HG03045 (cell line): ENCODE measurements at regions not wholly inside any gene's neighbourhood (a gene's known extent, or its start where the extent isn't known, plus 50 kb on each side); places are given as distances from the start of the nearest gene placed in this dataset.
"Not testable (repeated sequence)": the region's sequence is repeated elsewhere in the genome, so short reads cannot be mapped to it uniquely, and the experiment has no call there.

Experiments
- ATAC-seq: cut with Tn5 transposase; IDR thresholded peaks from one replicate; pipeline ENCODE4 v1.9.1; 2021; ENCODE audit warnings: mild to moderate bottlenecking, moderate library complexity; ENCODE audit not compliant: unreplicated experiment

- peak; percentile 87 for ATAC-seq
Measured at GRCh38 chr5:153352685-153353219, 137.7 kb upstream of the GRIA1 start.

GRCh38 chr5:153357493-153358112 lies 132.9 kb upstream of the GRIA1 start:
- ATAC-seq, result no peak

GRCh38 chr5:153358315-153358976 lies 132.0 kb upstream of the GRIA1 start:
- ATAC-seq, result peak; percentile 89

- no peak for ATAC-seq
Measured at GRCh38 chr5:153360860-153361259, 129.6 kb upstream of the GRIA1 start.

- no peak for ATAC-seq
Measured at GRCh38 chr5:153361735-153362409, 128.6 kb upstream of the GRIA1 start.

GRCh38 chr5:153365547-153365946 lies 124.9 kb upstream of the GRIA1 start:
- no peak for ATAC-seq

GRCh38 chr5:153367466-153367865 lies 123.0 kb upstream of the GRIA1 start:
- no peak for ATAC-seq

- ATAC-seq, result no peak
Measured at GRCh38 chr5:153372425-153373129, 117.9 kb upstream of the GRIA1 start.

- ATAC-seq, result no peak
Measured at GRCh38 chr5:153373130-153373498, 117.4 kb upstream of the GRIA1 start.

- ATAC-seq, result not testable (repeated sequence)
Measured at GRCh38 chr5:153381630-153382029, 108.8 kb upstream of the GRIA1 start.

GRCh38 chr5:153390569-153390968 lies 99.9 kb upstream of the GRIA1 start:
- no peak for ATAC-seq

GRCh38 chr5:153399595-153399994 lies 90.9 kb upstream of the GRIA1 start:
- ATAC-seq, result no peak

- ATAC-seq, result no peak
Measured at GRCh38 chr5:153400931-153401330, 89.5 kb upstream of the GRIA1 start.

GRCh38 chr5:153402550-153402949 lies 87.9 kb upstream of the GRIA1 start:
- no peak for ATAC-seq

- ATAC-seq, result no peak
Measured at GRCh38 chr5:153403470-153403869, 87.0 kb upstream of the GRIA1 start.

GRCh38 chr5:153404747-153405146 lies 85.7 kb upstream of the GRIA1 start:
- ATAC-seq, result no peak

- no peak for ATAC-seq
Measured at GRCh38 chr5:153421676-153422075, 68.8 kb upstream of the GRIA1 start.

GRCh38 chr5:153425914-153426313 lies 64.6 kb upstream of the GRIA1 start:
- no peak for ATAC-seq

- ATAC-seq, result peak; percentile 73
Measured at GRCh38 chr5:153429761-153430380, 60.6 kb upstream of the GRIA1 start.

GRCh38 chr5:153432583-153432982 lies 57.9 kb upstream of the GRIA1 start:
- ATAC-seq, result no peak

- ATAC-seq, result no peak
Measured at GRCh38 chr5:153437251-153437650, 53.2 kb upstream of the GRIA1 start.
